ENCODE measurements at regions not wholly inside any gene's neighbourhood (a gene's known extent, or its start where the extent isn't known, plus 50 kb on each side); places are given as distances from the start of the nearest gene placed in this dataset.

DNA sequence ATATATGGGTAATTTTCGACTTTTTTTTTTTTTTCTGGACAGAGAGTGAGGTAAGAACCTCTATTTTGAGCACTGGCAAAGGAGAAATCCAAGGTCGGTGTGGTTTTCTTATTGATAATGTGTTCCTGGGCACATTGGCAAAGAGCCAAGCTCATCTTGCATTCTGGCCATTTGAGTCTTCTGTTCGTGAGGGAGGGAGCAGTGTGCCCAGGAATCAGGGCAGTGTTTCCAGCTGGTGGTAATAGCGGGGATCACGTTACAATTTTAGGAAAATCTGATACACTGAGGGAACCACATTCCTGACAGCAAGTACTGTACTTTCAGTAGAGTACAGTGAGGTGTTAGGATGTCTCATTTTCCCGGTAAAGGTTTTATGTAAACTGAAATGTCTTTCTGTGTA is 442.3 kb upstream of the MAP3K7 start:
- Mint-ChIP-seq H3K27ac (no peak overlapping the region), H3K4me3 (no peak overlapping the region), H3K27me3 (peaks cover 3% of the 10 kb centered on the region), H3K4me1 (no peaks in the 10 kb centered on the region), H3K36me3 (ENCODE audit: low read depth) (no peaks in the 10 kb centered on the region), H3K9me3 (no peaks in the 10 kb centered on the region)
- DNase-seq (no peak), ATAC-seq (no peak)

- Mint-ChIP-seq H3K4me3 (no peak overlapping the region), H3K36me3 (ENCODE audit: low read depth) (no peaks in the 10 kb centered on the region), H3K4me1 (no peaks in the 10 kb centered on the region), H3K27me3 (no peaks in the 10 kb centered on the region), H3K9me3 (no peaks in the 10 kb centered on the region), H3K27ac (no peak overlapping the region)
- no peak for DNase-seq
- ATAC-seq = no peak
Observed at GRCh38 chr6:91023529-91023928, 436.7 kb upstream of the MAP3K7 start.

DNA sequence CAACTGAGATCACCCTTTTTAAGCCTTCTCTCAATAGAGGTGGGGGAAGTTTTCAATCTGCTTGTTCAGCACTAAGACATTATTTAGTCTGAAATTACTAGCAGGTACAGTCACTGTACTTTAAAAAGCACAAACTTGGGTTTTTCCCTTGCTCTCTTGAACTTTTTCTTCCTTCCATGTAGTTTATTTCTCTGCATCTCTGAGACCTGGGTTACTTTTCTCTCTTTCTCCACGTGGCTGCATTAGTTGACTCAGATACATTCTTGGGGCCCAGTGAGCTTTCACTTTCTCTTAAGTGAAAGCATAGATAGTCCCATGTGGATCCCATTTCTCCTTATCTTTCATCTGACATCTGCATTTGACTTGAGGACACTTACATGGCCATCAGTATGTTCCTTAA is 433.9 kb upstream of the MAP3K7 start:
- no peak overlapping the region for H3K27ac Mint-ChIP-seq
- ATAC-seq (no peak), DNase-seq (no peak)
- no peaks in the 10 kb centered on the region for H3K4me1 Mint-ChIP-seq
- H3K9me3 Mint-ChIP-seq = no peaks in the 10 kb centered on the region
- H3K27me3 Mint-ChIP-seq = no peaks in the 10 kb centered on the region
- H3K4me3 Mint-ChIP-seq = no peak overlapping the region
- no peaks in the 10 kb centered on the region for H3K36me3 Mint-ChIP-seq (ENCODE audit: low read depth)

- Mint-ChIP-seq H3K36me3 (ENCODE audit: low read depth) (no peaks in the 10 kb centered on the region), H3K27ac (no peak overlapping the region), H3K4me1 (no peaks in the 10 kb centered on the region), H3K9me3 (no peaks in the 10 kb centered on the region), H3K4me3 (no peak overlapping the region), H3K27me3 (no peaks in the 10 kb centered on the region)
- ATAC-seq = no peak
- DNase-seq = no peak
Observed at GRCh38 chr6:91018586-91018985, 431.7 kb upstream of the MAP3K7 start.

DNA sequence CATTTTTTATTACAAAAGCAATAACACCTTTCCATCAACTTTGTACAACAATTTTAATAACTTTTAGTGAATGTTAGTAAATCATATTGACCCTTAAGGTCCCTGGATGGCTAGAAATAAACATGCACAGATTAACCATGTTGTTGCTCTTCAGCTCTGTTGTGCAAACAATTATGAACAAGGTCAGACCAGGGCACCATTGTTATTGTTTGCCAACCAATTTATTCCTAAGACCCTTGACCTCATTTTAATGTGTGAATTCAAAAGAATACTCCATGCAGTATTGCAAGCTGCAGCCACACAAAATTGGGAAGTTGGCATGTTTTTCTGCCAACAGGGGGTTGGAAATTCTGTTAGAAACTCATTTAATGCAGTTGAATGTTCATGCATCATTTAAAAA is 426.6 kb upstream of the MAP3K7 start:
- H3K27me3 Mint-ChIP-seq = no peaks in the 10 kb centered on the region
- DNase-seq (no peak), ATAC-seq (no peak)
- H3K27ac Mint-ChIP-seq = no peak overlapping the region
- H3K4me3 Mint-ChIP-seq = no peak overlapping the region
- no peaks in the 10 kb centered on the region for H3K4me1 Mint-ChIP-seq
- no peaks in the 10 kb centered on the region for H3K9me3 Mint-ChIP-seq
- H3K36me3 Mint-ChIP-seq (ENCODE audit: low read depth) = no peaks in the 10 kb centered on the region

DNA sequence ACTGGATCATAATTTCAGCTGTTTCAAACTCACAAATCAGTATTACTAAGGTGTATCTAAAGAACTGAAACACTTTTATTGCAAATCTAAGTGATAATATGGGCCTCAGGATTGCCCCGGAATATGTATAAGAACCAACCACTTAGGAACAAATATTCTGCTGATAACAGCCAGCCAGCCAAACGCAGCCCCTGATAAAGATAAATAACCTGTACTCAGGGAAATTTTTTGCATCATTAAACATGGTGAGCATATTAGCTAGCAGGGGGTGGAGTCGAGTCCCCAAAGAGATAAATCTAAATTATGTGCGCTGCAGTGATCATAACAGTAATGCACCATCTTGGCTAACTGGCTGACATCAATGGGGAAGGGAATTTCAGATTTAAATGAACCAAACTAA is 410.2 kb upstream of the MAP3K7 start:
- DNase-seq (no peak), ATAC-seq (no peak)
- Mint-ChIP-seq H3K4me1 (no peaks in the 10 kb centered on the region), H3K4me3 (no peak overlapping the region), H3K27me3 (peaks cover 2% of the 10 kb centered on the region), H3K36me3 (ENCODE audit: low read depth) (no peaks in the 10 kb centered on the region), H3K27ac (no peak overlapping the region), H3K9me3 (no peaks in the 10 kb centered on the region)

DNA sequence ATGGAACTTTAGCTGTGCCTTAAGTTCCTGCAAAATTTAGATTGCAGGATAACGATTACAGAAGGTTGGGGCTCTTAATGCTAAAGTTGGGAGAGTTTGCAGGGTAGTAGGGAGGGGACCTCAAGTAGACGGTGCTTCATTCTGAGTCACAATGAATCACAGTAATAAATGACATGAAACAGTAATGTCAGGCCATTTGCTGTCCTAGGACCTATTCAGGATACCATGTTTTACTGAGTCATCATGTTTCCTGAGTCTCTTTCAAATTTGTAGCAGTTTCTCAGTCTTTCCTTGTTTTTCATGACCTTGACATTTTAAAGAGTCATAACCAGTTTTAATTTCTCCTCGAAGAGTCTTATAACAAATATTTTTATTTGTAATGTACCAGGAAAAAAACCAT is 406.9 kb upstream of the MAP3K7 start:
- DNase-seq = no peak
- no peak for ATAC-seq
- Mint-ChIP-seq H3K4me1 (no peaks in the 10 kb centered on the region), H3K36me3 (ENCODE audit: low read depth) (no peaks in the 10 kb centered on the region), H3K9me3 (no peaks in the 10 kb centered on the region), H3K4me3 (no peak overlapping the region), H3K27ac (no peak overlapping the region), H3K27me3 (peaks cover 2% of the 10 kb centered on the region)

GRCh38 chr6:90989763-90990162 is 402.9 kb upstream of the MAP3K7 start:
- no peaks in the 10 kb centered on the region for H3K9me3 Mint-ChIP-seq
- ATAC-seq (no peak), DNase-seq (no peak)
- no peaks in the 10 kb centered on the region for H3K27me3 Mint-ChIP-seq
- no peak overlapping the region for H3K4me3 Mint-ChIP-seq
- no peak overlapping the region for H3K27ac Mint-ChIP-seq
- H3K36me3 Mint-ChIP-seq (ENCODE audit: low read depth) = no peaks in the 10 kb centered on the region
- no peaks in the 10 kb centered on the region for H3K4me1 Mint-ChIP-seq

- no peak overlapping the region for H3K4me3 Mint-ChIP-seq
- ATAC-seq (no peak), DNase-seq (no peak)
- H3K9me3 Mint-ChIP-seq = no peaks in the 10 kb centered on the region
- no peak overlapping the region for H3K27ac Mint-ChIP-seq
- peaks cover 3% of the 10 kb centered on the region for H3K27me3 Mint-ChIP-seq
- no peaks in the 10 kb centered on the region for H3K4me1 Mint-ChIP-seq
- no peaks in the 10 kb centered on the region for H3K36me3 Mint-ChIP-seq (ENCODE audit: low read depth)
Observed at GRCh38 chr6:90984066-90984465, 397.2 kb upstream of the MAP3K7 start.

- DNase-seq (no peak), ATAC-seq (no peak)
- H3K36me3 Mint-ChIP-seq (ENCODE audit: low read depth) = no peaks in the 10 kb centered on the region
- H3K27ac Mint-ChIP-seq = no peak overlapping the region
- H3K27me3 Mint-ChIP-seq = peaks cover 3% of the 10 kb centered on the region
- H3K4me3 Mint-ChIP-seq = no peak overlapping the region
- H3K9me3 Mint-ChIP-seq = no peaks in the 10 kb centered on the region
- H3K4me1 Mint-ChIP-seq = no peaks in the 10 kb centered on the region
Observed at GRCh38 chr6:90983462-90983861, 396.6 kb upstream of the MAP3K7 start.

DNA sequence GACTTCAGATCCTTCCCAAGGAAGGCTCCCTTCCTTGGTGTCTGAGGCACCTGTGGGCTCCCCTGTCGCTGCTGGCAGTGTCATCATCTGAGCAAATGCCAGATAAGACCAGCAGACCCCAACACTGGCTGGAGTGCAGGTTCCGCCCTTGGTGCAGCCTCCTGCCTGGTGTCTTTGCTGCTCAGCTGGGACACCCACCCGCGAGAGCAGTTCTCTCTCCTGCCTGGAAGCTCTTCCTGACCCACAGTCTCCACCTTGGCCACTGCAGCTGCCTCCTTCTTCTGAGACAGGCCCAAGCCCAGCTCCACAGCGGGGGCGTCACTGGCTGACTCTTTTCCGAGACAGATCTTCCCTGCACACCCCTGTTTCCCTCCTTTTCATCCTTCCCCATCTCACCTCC is 395.7 kb upstream of the MAP3K7 start:
- no peak for DNase-seq
- Mint-ChIP-seq H3K27me3 (peaks cover 3% of the 10 kb centered on the region), H3K9me3 (no peaks in the 10 kb centered on the region), H3K4me1 (no peaks in the 10 kb centered on the region), H3K36me3 (ENCODE audit: low read depth) (no peaks in the 10 kb centered on the region), H3K27ac (no peak overlapping the region), H3K4me3 (no peak overlapping the region)
- no peak for ATAC-seq

DNA sequence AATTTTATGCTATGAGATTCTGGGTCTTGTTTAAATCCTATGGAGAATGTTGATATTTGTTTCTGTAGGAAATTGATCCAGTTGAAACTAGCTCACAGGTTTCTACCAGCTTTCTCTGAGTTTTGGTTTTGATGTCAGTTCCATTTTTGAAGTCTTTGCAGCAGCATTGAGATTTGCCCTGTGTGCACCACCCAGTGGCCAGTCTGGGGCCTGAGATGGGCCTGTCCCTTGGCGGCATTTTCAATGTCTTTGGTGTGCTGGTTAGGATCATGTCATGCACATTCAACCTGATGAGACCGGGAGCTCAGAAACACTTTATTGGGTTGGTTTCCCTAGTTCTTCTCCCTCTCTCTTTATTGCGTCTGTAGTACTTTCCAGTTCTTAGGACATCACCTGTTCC is 395.2 kb upstream of the MAP3K7 start:
- ATAC-seq (no peak), DNase-seq (no peak)
- Mint-ChIP-seq H3K36me3 (ENCODE audit: low read depth) (no peaks in the 10 kb centered on the region), H3K4me1 (no peaks in the 10 kb centered on the region), H3K27me3 (peaks cover 3% of the 10 kb centered on the region), H3K27ac (no peak overlapping the region), H3K4me3 (no peak overlapping the region), H3K9me3 (no peaks in the 10 kb centered on the region)

GRCh38 chr6:90978046-90978445 is 391.2 kb upstream of the MAP3K7 start:
- DNase-seq = no peak
- Mint-ChIP-seq H3K36me3 (ENCODE audit: low read depth) (no peaks in the 10 kb centered on the region), H3K27me3 (peaks cover 2% of the 10 kb centered on the region), H3K4me1 (no peaks in the 10 kb centered on the region), H3K9me3 (no peaks in the 10 kb centered on the region), H3K27ac (no peak overlapping the region), H3K4me3 (no peak overlapping the region)
- no peak for ATAC-seq

DNA sequence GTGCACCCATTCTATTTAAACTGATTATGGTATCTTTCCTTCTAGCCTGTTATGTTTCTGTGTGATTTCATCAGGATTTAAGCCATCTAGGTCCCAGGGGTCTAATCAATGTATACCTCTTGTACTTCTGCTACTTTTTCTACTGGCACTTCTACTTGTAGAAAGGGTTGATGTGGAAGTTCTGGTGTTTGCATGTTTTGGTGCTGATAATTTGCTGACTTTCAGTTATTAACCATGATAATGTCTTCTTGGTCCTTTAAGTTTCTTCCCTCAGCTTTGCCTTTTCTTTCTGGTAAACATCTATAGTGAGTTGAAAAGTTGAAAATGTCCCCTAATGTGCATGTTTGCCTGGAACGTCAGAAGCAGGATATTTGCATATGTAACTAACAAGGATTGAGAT is 390.6 kb upstream of the MAP3K7 start:
- ATAC-seq (no peak), DNase-seq (no peak)
- no peaks in the 10 kb centered on the region for H3K4me1 Mint-ChIP-seq
- no peak overlapping the region for H3K27ac Mint-ChIP-seq
- no peaks in the 10 kb centered on the region for H3K9me3 Mint-ChIP-seq
- no peak overlapping the region for H3K4me3 Mint-ChIP-seq
- peaks cover 2% of the 10 kb centered on the region for H3K27me3 Mint-ChIP-seq
- no peaks in the 10 kb centered on the region for H3K36me3 Mint-ChIP-seq (ENCODE audit: low read depth)

DNA sequence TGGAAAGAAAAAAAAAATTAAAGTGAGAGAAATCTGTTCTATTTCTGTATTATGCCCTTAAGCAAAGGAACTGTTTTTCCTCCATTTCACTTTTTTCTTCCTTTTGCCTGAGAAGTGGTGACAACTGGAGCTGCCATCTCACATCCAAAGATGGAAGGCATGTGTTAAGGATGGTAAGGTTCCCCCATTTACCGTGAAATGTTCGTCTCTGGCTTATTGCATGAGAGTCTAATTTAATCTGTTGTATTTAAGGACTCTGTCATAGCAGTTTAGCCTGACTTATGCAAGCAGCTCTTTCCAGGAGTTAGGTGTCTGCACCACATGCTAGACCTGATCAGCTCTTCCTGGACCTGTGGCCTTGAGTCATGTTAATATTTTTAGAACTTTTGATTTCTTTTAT is 389.5 kb upstream of the MAP3K7 start:
- Mint-ChIP-seq H3K27me3 (peaks cover 2% of the 10 kb centered on the region), H3K9me3 (no peaks in the 10 kb centered on the region), H3K4me3 (no peak overlapping the region), H3K36me3 (ENCODE audit: low read depth) (no peaks in the 10 kb centered on the region), H3K27ac (no peak overlapping the region), H3K4me1 (no peaks in the 10 kb centered on the region)
- DNase-seq (no peak), ATAC-seq (no peak)

DNA sequence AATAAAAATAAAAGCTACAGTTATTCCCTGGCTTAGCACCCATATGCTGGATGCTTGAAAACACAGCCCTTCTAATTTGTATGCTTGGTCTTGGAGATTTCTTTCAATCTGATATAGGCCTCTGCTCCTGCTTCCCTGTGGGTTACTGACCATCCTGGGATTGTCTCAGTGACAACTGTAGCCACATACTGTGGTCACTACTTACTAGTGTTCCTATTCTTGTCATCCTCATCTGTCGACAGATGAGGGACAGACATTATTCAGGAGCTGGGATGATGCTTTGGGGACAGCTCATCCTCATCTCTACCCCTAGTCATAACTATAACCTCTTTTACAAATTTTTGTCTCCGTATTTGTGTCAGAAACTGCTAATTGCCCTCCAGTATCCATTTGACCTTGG is 388.9 kb upstream of the MAP3K7 start:
- Mint-ChIP-seq H3K9me3 (no peaks in the 10 kb centered on the region), H3K4me3 (no peak overlapping the region), H3K27ac (no peak overlapping the region), H3K36me3 (ENCODE audit: low read depth) (no peaks in the 10 kb centered on the region), H3K4me1 (no peaks in the 10 kb centered on the region), H3K27me3 (peaks cover 2% of the 10 kb centered on the region)
- no peak for DNase-seq
- ATAC-seq = no peak
